H9 (cell line): ENCODE measurements at regions not wholly inside any gene's neighbourhood (a gene's known extent, or its start where the extent isn't known, plus 50 kb on each side); places are given as distances from the start of the nearest gene placed in this dataset.
A peak's percentile ranks its signal among the peaks of the same experiment; 100 is the strongest.

Experiments
- DNase-seq: peaks from one replicate; pipeline ENCODE4 v3.0.0-alpha.2; 2017
- H2AFZ ChIP-seq: one replicate; pipeline ENCODE4 v1.6.1; 2013; ENCODE audit warnings: mild to moderate bottlenecking, low read length, control low read depth, moderate library complexity
- H2AK5ac ChIP-seq: 2 replicates; pipeline ENCODE4 v1.6.1; 2013; ENCODE audit warnings: low read length, control low read depth, mixed read lengths; ENCODE audit not compliant: insufficient read length
- H2BK120ac ChIP-seq: one replicate; pipeline ENCODE4 v1.6.1; 2013; ENCODE audit warnings: low read depth, mild to moderate bottlenecking, low read length, control low read depth, inconsistent platforms; ENCODE audit not compliant: poor library complexity, severe bottlenecking
- H2BK12ac ChIP-seq: 2 replicates; pipeline ENCODE4 v1.6.1; 2013; ENCODE audit warnings: low read length, control low read depth, mixed read lengths, low read depth; ENCODE audit not compliant: insufficient read length
- H2BK15ac ChIP-seq: 2 replicates; pipeline ENCODE4 v1.6.1; 2013; ENCODE audit warnings: low read depth, low read length, control low read depth
- H2BK20ac ChIP-seq: one replicate; pipeline ENCODE4 v1.6.1; 2013; ENCODE audit warnings: low read depth, mild to moderate bottlenecking, low read length, control low read depth, inconsistent platforms; ENCODE audit not compliant: poor library complexity, severe bottlenecking
- H2BK5ac ChIP-seq: 2 replicates; pipeline ENCODE4 v1.6.1; 2013; ENCODE audit warnings: low read length, control low read depth, mixed read lengths; ENCODE audit not compliant: insufficient read length
- H3K14ac ChIP-seq: 2 replicates; pipeline ENCODE4 v1.6.1; 2013; ENCODE audit warnings: low read length, control low read depth; ENCODE audit not compliant: insufficient read depth
- H3K18ac ChIP-seq: 2 replicates; pipeline ENCODE4 v1.6.1; 2013; ENCODE audit warnings: low read depth, mild to moderate bottlenecking, mixed read lengths, low read length, control low read depth; ENCODE audit not compliant: insufficient read length
- H3K23ac ChIP-seq: 2 replicates; pipeline ENCODE4 v1.6.1; 2013; ENCODE audit warnings: low read length, control low read depth, mixed read lengths, low read depth; ENCODE audit not compliant: insufficient read length
- H3K23me2 ChIP-seq: 2 replicates; pipeline ENCODE4 v1.6.1; 2013; ENCODE audit warnings: low read depth, mild to moderate bottlenecking, mixed read lengths, low read length, control low read depth; ENCODE audit not compliant: insufficient read length, poor library complexity, severe bottlenecking
- H3K27ac ChIP-seq: 2 replicates; pipeline ENCODE4 v1.5.1; 2013; ENCODE audit warnings: low read length, control low read depth, mixed read lengths, low read depth; ENCODE audit not compliant: insufficient read length
- H3K27me3 ChIP-seq: 2 replicates; pipeline ENCODE4 v1.6.1; 2013; ENCODE audit warnings: low read length, control low read depth, inconsistent platforms; ENCODE audit not compliant: insufficient read depth
- H3K4ac ChIP-seq: 2 replicates; pipeline ENCODE4 v1.6.1; 2013; ENCODE audit warnings: low read depth, mild to moderate bottlenecking, control low read depth, inconsistent platforms, low read length, moderate library complexity
- H3K4me1 ChIP-seq: 2 replicates; pipeline ENCODE4 v1.6.1; 2013; ENCODE audit warnings: low read length, control low read depth, inconsistent platforms; ENCODE audit not compliant: insufficient read depth
- H3K4me2 ChIP-seq: 2 replicates; pipeline ENCODE4 v1.6.1; 2013; ENCODE audit warnings: low read length, control low read depth, mixed read lengths; ENCODE audit not compliant: insufficient read length, insufficient read depth
- H3K56ac ChIP-seq: 2 replicates; pipeline ENCODE4 v1.6.1; 2013; ENCODE audit warnings: low read depth, mild to moderate bottlenecking, mixed read lengths, low read length, control low read depth; ENCODE audit not compliant: insufficient read length
- H3K79me1 ChIP-seq: 2 replicates; pipeline ENCODE4 v1.6.1; 2013; ENCODE audit warnings: low read depth, mild to moderate bottlenecking, moderate library complexity, low read length, control low read depth, inconsistent platforms; ENCODE audit not compliant: insufficient read depth, poor library complexity, severe bottlenecking
- H3K79me2 ChIP-seq: 2 replicates; pipeline ENCODE4 v1.6.1; 2013; ENCODE audit warnings: low read length, control low read depth, inconsistent platforms; ENCODE audit not compliant: insufficient read depth
- H3K9ac ChIP-seq: 2 replicates; pipeline ENCODE4 v1.6.1; 2013; ENCODE audit warnings: low read length, control low read depth, mixed read lengths; ENCODE audit not compliant: insufficient read length; ENCODE audit errors: extremely low read depth
- H3K9me3 ChIP-seq: one replicate; pipeline ENCODE4 v1.6.1; 2013; ENCODE audit warnings: low read depth, low read length, inconsistent platforms; ENCODE audit not compliant: control insufficient read depth
- H3T11ph ChIP-seq: one replicate; pipeline ENCODE4 v1.6.1; 2013; ENCODE audit warnings: mild to moderate bottlenecking, low read length, control low read depth, inconsistent platforms
- H4K20me1 ChIP-seq: one replicate; pipeline ENCODE4 v1.6.1; 2013; ENCODE audit not compliant: control insufficient read depth, insufficient read length, insufficient read depth
- H4K5ac ChIP-seq: 2 replicates; pipeline ENCODE4 v1.6.1; 2013; ENCODE audit warnings: low read depth, mild to moderate bottlenecking, mixed read lengths, low read length, control low read depth; ENCODE audit not compliant: insufficient read length
- H4K8ac ChIP-seq: replicated peaks from 2 replicates; pipeline ENCODE4 v1.6.1; 2013; ENCODE audit warnings: low read length, control low read depth, mixed read lengths, low read depth; ENCODE audit not compliant: insufficient read length
- H4K91ac ChIP-seq: 2 replicates; pipeline ENCODE4 v1.6.1; 2013; ENCODE audit warnings: low read depth, mild to moderate bottlenecking, moderate library complexity, mixed read lengths, low read length, control low read depth; ENCODE audit not compliant: insufficient read length
- H3K27ac Mint-ChIP-seq, 3 experiments: 2 replicates in 2 of 3; 3 replicates in 1 of 3; pipeline ENCODE4 v1.8.0; 2020 to 2021; ENCODE audit warnings: mixed read lengths in 3 of 3, mild to moderate bottlenecking in 1 of 3, moderate library complexity in 1 of 3
- H3K27me3 Mint-ChIP-seq: 2 replicates; pipeline ENCODE4 v1.8.0; 2021; ENCODE audit warnings: low read depth, mild to moderate bottlenecking, moderate library complexity, mixed read lengths
- H3K36me3 Mint-ChIP-seq, 3 experiments: 2 replicates in 2 of 3; 3 replicates in 1 of 3; pipeline ENCODE4 v1.8.0; 2020 to 2021; ENCODE audit warnings: low read depth in 3 of 3, mixed read lengths in 3 of 3; ENCODE audit not compliant: insufficient read depth in 1 of 3
- H3K4me1 Mint-ChIP-seq, 2 experiments: 2 replicates each; pipeline ENCODE4 v1.8.0; 2020; ENCODE audit warnings: mixed read lengths in 2 of 2
- H3K4me3 Mint-ChIP-seq, 2 experiments: 2 replicates in 1 of 2; 3 replicates in 1 of 2; pipeline ENCODE4 v1.8.0; 2020 to 2021; ENCODE audit warnings: mild to moderate bottlenecking in 2 of 2, mixed read lengths in 2 of 2, moderate library complexity in 1 of 2
- H3K9me3 Mint-ChIP-seq, 2 experiments: 2 replicates in 1 of 2; 3 replicates in 1 of 2; pipeline ENCODE4 v1.8.0; 2020; ENCODE audit warnings: mild to moderate bottlenecking in 2 of 2, mixed read lengths in 2 of 2, moderate library complexity in 1 of 2
- CTCF ChIP-seq: fragments of 200-600 bp; sonication (generic); conservative IDR thresholded peaks from 3 replicates; pipeline ENCODE4 v1.8.0; 2021; ENCODE audit warnings: antibody characterized with exemption, mild to moderate bottlenecking
- WGBS: extraction: QIAGEN DNeasy Blood & Tissue Kit; methylation state at CpG from one replicate; pipeline ENCODE4 v1.1.7; 2013; ENCODE audit warnings: missing lambda C conversion rate, low lambda C conversion rate, mixed read lengths; ENCODE audit not compliant: insufficient read length; ENCODE audit errors: extremely low coverage; 5-methylcytosine and 5-hydroxymethylcytosine counted together

DNA sequence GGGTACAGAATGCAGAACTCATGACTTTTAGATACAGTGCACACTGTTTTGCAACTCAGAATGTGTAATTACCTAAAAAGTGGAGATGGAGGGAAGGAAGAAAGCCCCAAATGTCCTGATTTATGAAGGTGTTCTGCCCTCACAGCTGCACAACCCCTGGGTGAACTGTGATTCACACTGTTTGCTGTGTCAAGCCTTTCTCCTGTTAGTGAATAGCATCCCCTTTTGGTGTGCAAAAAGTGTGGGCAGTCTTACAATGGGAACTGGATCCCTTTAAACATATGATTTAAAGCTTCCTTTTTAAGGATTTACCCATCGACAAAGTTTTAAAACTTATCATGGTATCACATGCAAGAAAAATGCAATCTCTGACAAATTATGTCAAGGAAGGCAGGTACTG is 633.4 kb upstream of the EPHA7 start:
- H3K4me2 ChIP-seq = no peak overlapping the region
- no peak overlapping the region for H2AFZ ChIP-seq
- no peaks in the 10 kb centered on the region for H4K20me1 ChIP-seq
- H2AK5ac ChIP-seq = no peak overlapping the region
- H3K9me3 Mint-ChIP-seq = no peaks in the 10 kb centered on the region
- no peaks in the 10 kb centered on the region for H3K36me3 Mint-ChIP-seq
- no peak overlapping the region for H2BK5ac ChIP-seq
- no peak overlapping the region for H3K56ac ChIP-seq
- peaks cover 37 to 38% of the 10 kb centered on the region in 2 experiments for H3K4me1 Mint-ChIP-seq
- no peaks in the 10 kb centered on the region for H3K79me2 ChIP-seq
- no peak overlapping the region for H4K5ac ChIP-seq
- H3K4me3 Mint-ChIP-seq = no peak overlapping the region
- peaks cover 12% of the 10 kb centered on the region; the same call in 1 of the 2 replicates for H3K4me1 ChIP-seq
- H3K79me1 ChIP-seq = no peaks in the 10 kb centered on the region
- no peak overlapping the region for H3K23ac ChIP-seq
- no peaks in the 10 kb centered on the region for H3K23me2 ChIP-seq
- H2BK20ac ChIP-seq = no peak overlapping the region
- peak; percentile 50 for TF ChIP-seq CTCF
- WGBS = no CpG with 5 or more reads among the region's 1 CpG
- H2BK15ac ChIP-seq = no peak overlapping the region
- H3K27ac ChIP-seq = no peak overlapping the region
- no peak overlapping the region for H2BK120ac ChIP-seq
- DNase-seq = no peak
- no peaks in the 10 kb centered on the region for H3K9me3 ChIP-seq
- no peaks in the 10 kb centered on the region for H3K27me3 Mint-ChIP-seq
- H3K9ac ChIP-seq = no peak overlapping the region
- H3K18ac ChIP-seq = no peak overlapping the region
- no peak overlapping the region for H3K14ac ChIP-seq
- H3K27me3 ChIP-seq = no peaks in the 10 kb centered on the region
- no peak overlapping the region for H3K4ac ChIP-seq
- H3K27ac Mint-ChIP-seq = peak overlapping the region in 1 of 3 experiments; percentile 31; a peak in 1 of 7 replicates
- H3T11ph ChIP-seq = no peak overlapping the region
- H2BK12ac ChIP-seq = no peak overlapping the region
- no peak overlapping the region for H4K91ac ChIP-seq
- H4K8ac ChIP-seq = no peak overlapping the region
